ENCODE measurements at regions not wholly inside any gene's neighbourhood (a gene's known extent, or its start where the extent isn't known, plus 50 kb on each side); places are given as distances from the start of the nearest gene placed in this dataset.

DNA sequence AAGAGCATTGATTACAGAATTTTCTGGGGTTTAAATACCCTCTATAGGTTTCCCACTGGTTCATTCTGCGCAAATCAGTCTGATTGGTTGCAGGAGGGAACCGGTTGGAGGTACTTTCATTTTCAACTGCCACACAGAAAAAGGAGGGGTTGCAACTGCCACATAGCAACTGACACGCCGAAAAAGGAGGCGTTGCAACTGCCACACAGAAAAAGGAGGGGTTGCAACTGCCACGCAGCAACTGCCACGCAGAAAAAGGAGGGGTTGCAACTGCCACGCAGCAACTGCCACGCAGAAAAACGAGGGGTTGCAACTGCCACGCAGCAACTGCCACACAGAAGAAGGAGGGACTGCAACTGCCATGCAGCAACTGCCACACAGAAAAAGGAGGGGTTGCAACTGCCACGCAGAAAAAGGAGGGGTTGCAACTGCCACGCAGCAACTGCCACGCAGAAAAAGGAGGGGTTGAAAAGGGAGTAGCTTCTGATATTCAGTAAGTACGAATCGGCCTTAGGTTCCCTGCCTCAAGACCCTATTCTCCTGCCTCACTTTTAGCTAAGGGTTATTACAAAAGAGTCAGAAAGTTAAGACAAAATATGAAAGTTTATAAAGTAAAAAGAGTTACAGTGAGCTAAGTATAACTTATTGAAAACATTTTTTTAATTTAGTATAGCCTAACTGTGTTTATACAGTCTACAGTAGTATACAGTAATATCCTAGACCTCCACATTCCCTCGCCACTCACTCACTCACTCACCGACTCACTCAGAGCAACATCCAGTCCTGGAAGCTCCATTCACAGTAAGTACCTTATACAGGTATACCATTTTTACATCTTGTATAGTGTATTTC is 431.8 kb downstream of the KCTD8 start:
- TF ChIP-seq, protein P1, sequence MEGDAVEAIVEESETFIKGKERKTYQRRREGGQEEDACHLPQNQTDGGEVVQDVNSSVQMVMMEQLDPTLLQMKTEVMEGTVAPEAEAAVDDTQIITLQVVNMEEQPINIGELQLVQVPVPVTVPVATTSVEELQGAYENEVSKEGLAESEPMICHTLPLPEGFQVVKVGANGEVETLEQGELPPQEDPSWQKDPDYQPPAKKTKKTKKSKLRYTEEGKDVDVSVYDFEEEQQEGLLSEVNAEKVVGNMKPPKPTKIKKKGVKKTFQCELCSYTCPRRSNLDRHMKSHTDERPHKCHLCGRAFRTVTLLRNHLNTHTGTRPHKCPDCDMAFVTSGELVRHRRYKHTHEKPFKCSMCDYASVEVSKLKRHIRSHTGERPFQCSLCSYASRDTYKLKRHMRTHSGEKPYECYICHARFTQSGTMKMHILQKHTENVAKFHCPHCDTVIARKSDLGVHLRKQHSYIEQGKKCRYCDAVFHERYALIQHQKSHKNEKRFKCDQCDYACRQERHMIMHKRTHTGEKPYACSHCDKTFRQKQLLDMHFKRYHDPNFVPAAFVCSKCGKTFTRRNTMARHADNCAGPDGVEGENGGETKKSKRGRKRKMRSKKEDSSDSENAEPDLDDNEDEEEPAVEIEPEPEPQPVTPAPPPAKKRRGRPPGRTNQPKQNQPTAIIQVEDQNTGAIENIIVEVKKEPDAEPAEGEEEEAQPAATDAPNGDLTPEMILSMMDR (IDR thresholded peaks at IDR 0.05; ENCODE audit: insufficient read depth, low read length, poor library complexity, severe bottlenecking), result no peak
- TF ChIP-seq EZH2phosphoT487 (conservative IDR thresholded peaks at IDR 0.05; ENCODE audit: low read length), result no peak

Measured in SU-DHL-6 (cell line).